Gastrocnemius medialis (tissue), 4 donors: ENCODE measurements at regions not wholly inside any gene's neighbourhood (a gene's known extent, or its start where the extent isn't known, plus 50 kb on each side); places are given as distances from the start of the nearest gene placed in this dataset.
"Not testable (repeated sequence)": the region's sequence is repeated elsewhere in the genome, so short reads cannot be mapped to it uniquely, and the experiment has no call there.

Experiments
- ATAC-seq, 2 donors: fragments of 150-250 bp; one replicate each; pipeline ENCODE4 v1.9.1; 2016
- DNase-seq, 2 donors: peaks; one replicate each; pipeline ENCODE4 v3.0.0-alpha.2; 2019
- H3K27ac ChIP-seq, 4 donors: fragments of 200-600 bp; sonication (generic); 1 replicate in 1 of 4; 2 replicates in 3 of 4; pipeline ENCODE4 v1.5.1; 2016 to 2018; ENCODE audit warnings: mild to moderate bottlenecking in 2 of 4, moderate library complexity in 1 of 4
- H3K27me3 ChIP-seq, 3 donors: fragments of 200-600 bp; sonication (generic) in 2 of 3; 1 replicate in 1 of 3; 2 replicates in 2 of 3; pipeline versions ENCODE4 v1.5.1 to v1.6.0; 2016 to 2019; ENCODE audit warnings: mild to moderate bottlenecking in 1 of 3, moderate library complexity in 1 of 3
- H3K36me3 ChIP-seq, 2 donors: fragments of 200-600 bp; sonication (generic) in 1 of 2; one replicate each; pipeline ENCODE4 v1.5.1; 2017 to 2018
- H3K4me1 ChIP-seq, 2 donors: fragments of 200-600 bp; sonication (generic) in 1 of 2; one replicate each; pipeline ENCODE4 v1.5.1; 2016 to 2017; ENCODE audit warnings: mild to moderate bottlenecking in 2 of 2
- H3K4me3 ChIP-seq, 4 donors: fragments of 200-600 bp; sonication (generic) in 3 of 4; 1 replicate in 1 of 4; 2 replicates in 3 of 4; pipeline ENCODE4 v1.5.1; 2016 to 2019; ENCODE audit warnings: mild to moderate bottlenecking in 2 of 4
- H3K9me3 ChIP-seq, 3 donors: fragments of 200-600 bp; sonication (generic) in 2 of 3; 1 replicate in 1 of 3; 2 replicates in 2 of 3; pipeline ENCODE4 v1.5.1; 2016 to 2019
- CTCF ChIP-seq, 5 experiments: fragments of 450-650 bp in 3 of 5; fragments of 200-600 bp in 2 of 5; sonication (generic) in 2 of 5; IDR thresholded peaks in 4 of 5; conservative IDR thresholded peaks in 1 of 5; 1 replicate in 4 of 5; 2 replicates in 1 of 5; pipeline ENCODE4 v1.5.1; 2016 to 2019; ENCODE audit warnings: antibody characterized with exemption in 5 of 5, mild to moderate bottlenecking in 3 of 5, moderate library complexity in 3 of 5
- POLR2A ChIP-seq, 2 donors: fragments of 450-650 bp; IDR thresholded peaks; one replicate each; pipeline ENCODE4 v1.6.1; 2017; ENCODE audit warnings: antibody characterized with exemption in 2 of 2, mild to moderate bottlenecking in 2 of 2, moderate library complexity in 2 of 2
- in situ Hi-C, 4 donors: fragments of 200-750 bp; cut with MboI; loops; one replicate each; pipeline versions ENCODE4 v1.15.0 to v1.8.0; 2017; ENCODE audit warnings: low sequenced_read_pairs in 4 of 4
- intact Hi-C: fragments of 100-400 bp; cut with DNase I; formaldehyde crosslinking; loops from one replicate; pipeline ENCODE4 v1.15.1; 2023; ENCODE audit warnings: low total_unique reads

DNA sequence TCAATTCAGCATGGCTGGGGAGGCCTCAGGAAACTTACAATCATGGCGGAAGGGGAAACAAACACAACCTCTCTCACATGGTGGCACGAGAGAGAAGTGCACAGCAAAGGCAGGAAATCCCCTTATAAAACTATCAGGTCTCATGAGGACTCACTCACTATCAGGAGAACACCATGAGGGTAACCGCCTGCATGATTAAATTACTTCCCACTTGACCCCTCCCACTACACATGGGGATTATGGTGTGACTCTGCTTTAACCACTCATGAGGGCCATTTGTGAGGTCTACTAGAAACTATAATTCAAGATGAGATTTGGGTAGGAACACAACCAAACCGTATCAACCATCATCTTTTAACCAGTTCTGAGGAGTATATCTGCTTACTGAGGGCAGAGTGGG lies 387.4 kb upstream of the NFIA start:
- Histone ChIP-seq H3K27me3 (no peaks in the 10 kb centered on the region), H3K4me1 (no peaks in the 10 kb centered on the region), H3K36me3 (no peaks in the 10 kb centered on the region), H3K4me3 (no peak overlapping the region), H3K27ac (no peak overlapping the region), H3K9me3 (no peaks in the 10 kb centered on the region)
- ATAC-seq = no peak
- intact Hi-C loops = no loop called here
- TF ChIP-seq CTCF (IDR thresholded peaks at IDR 0.05 in 4 of 5, conservative IDR thresholded peaks at IDR 0.05 in 1 of 5) = no peak
- no peak for TF ChIP-seq POLR2A (IDR thresholded peaks at IDR 0.05)
- no peak for DNase-seq
- in situ Hi-C loops = no loop called here

GRCh38 chr1:60692031-60692430 lies 390.3 kb upstream of the NFIA start:
- Histone ChIP-seq H3K4me1 (no peaks in the 10 kb centered on the region), H3K27ac (no peak overlapping the region), H3K9me3 (no peaks in the 10 kb centered on the region), H3K27me3 (no peaks in the 10 kb centered on the region), H3K36me3 (no peaks in the 10 kb centered on the region), H3K4me3 (no peak overlapping the region)
- DNase-seq (no peak), ATAC-seq (no peak)
- intact Hi-C loops (no loop called here), in situ Hi-C loops (no loop called here)
- TF ChIP-seq POLR2A (IDR thresholded peaks at IDR 0.05) (no peak), CTCF (IDR thresholded peaks at IDR 0.05 in 4 of 5, conservative IDR thresholded peaks at IDR 0.05 in 1 of 5) (no peak)

GRCh38 chr1:60688221-60688620 lies 394.1 kb upstream of the NFIA start:
- in situ Hi-C loops, intact Hi-C loops, ATAC-seq: not testable (repeated sequence)

GRCh38 chr1:60681095-60681860 lies 401.1 kb upstream of the NFIA start:
- ATAC-seq (no peak), DNase-seq (no peak)
- H3K4me3 ChIP-seq = no peak overlapping the region
- no peaks in the 10 kb centered on the region for H3K4me1 ChIP-seq
- TF ChIP-seq CTCF (IDR thresholded peaks at IDR 0.05 in 4 of 5, conservative IDR thresholded peaks at IDR 0.05 in 1 of 5) = no peak
- TF ChIP-seq POLR2A (IDR thresholded peaks at IDR 0.05) = no peak
- no peak overlapping the region for H3K27ac ChIP-seq
- intact Hi-C loops = no loop called here
- H3K36me3 ChIP-seq = no peaks in the 10 kb centered on the region
- in situ Hi-C loops = no loop called here
- H3K9me3 ChIP-seq = no peaks in the 10 kb centered on the region
- no peaks in the 10 kb centered on the region for H3K27me3 ChIP-seq

More at GRCh38 chr1:60688221-60688620, 394.1 kb upstream of the NFIA start:
- not testable (repeated sequence) for H3K4me1 ChIP-seq, H3K9me3 ChIP-seq, H3K36me3 ChIP-seq, H3K4me3 ChIP-seq, H3K27me3 ChIP-seq, H3K27ac ChIP-seq, DNase-seq

DNA sequence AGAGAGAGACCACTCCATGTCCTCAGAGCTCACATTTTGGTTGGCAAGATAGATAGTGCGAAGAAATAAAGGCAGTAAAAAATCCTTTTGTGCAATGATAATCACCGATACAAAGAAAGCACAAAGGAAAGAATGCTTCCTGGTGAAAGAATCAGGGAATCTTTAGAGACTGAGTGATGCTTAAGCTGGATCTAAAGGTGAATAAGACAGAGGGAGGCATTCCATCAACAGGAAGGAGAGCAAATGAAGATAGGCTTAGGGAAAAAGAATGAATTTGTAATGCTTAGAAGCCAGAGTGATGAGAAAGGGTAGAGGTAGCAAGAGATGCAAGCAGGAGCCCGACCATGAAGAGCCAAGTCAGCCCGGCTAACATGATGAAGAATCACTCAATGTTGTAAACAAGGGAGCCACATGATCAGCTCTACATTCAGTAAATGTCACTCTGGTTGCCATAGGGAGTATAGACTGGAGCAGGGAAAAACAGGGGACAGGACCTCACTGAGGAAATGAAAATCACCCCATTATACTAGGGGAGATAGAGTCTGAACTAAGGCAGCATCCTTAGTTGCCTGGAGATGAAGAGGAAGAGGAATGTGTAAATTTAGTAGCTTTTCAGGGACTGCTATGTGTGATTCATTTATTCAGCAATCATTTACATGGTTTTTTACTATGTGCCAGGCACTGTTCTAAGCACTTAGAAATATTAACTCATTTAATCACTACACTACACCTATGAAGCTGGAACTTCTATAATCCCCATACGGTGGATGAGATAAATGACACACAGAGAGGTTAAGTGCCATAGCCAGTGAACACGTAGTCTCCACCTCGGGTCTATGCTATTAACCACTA lies 402.6 kb upstream of the NFIA start:
- no peak for TF ChIP-seq CTCF (IDR thresholded peaks at IDR 0.05 in 4 of 5, conservative IDR thresholded peaks at IDR 0.05 in 1 of 5)
- TF ChIP-seq POLR2A (IDR thresholded peaks at IDR 0.05) = no peak
- Histone ChIP-seq H3K36me3 (no peaks in the 10 kb centered on the region), H3K27me3 (no peaks in the 10 kb centered on the region), H3K4me3 (no peak overlapping the region), H3K27ac (no peak overlapping the region), H3K4me1 (no peaks in the 10 kb centered on the region), H3K9me3 (no peaks in the 10 kb centered on the region)
- ATAC-seq (no peak), DNase-seq (no peak)
- in situ Hi-C loops = no loop called here
- intact Hi-C loops = no loop called here
